Fibroblast of lung (primary cell): ENCODE measurements at regions not wholly inside any gene's neighbourhood (a gene's known extent, or its start where the extent isn't known, plus 50 kb on each side); places are given as distances from the start of the nearest gene placed in this dataset.

ENCODE experiments used
- DNase-seq, 2 donors: peaks; one replicate each; pipeline versions ENCODE4 v3.0.0 to v3.0.0-alpha.2; 2010; ENCODE audit warnings: low read depth in 2 of 2
- H2AFZ ChIP-seq: 2 replicates; pipeline ENCODE4 v1.5.1; 2012; ENCODE audit warnings: low read length, control low read depth, inconsistent platforms
- H3K27ac ChIP-seq: 2 replicates; pipeline ENCODE4 v1.5.1; 2011; ENCODE audit warnings: low read length, control low read depth; ENCODE audit not compliant: insufficient read depth
- H3K27me3 ChIP-seq: 2 replicates; pipeline ENCODE4 v1.5.1; 2011; ENCODE audit warnings: mild to moderate bottlenecking, low read length; ENCODE audit not compliant: control insufficient read depth, insufficient read depth
- H3K36me3 ChIP-seq: 2 replicates; pipeline ENCODE4 v1.5.1; 2011; ENCODE audit warnings: low read length; ENCODE audit not compliant: control insufficient read depth, insufficient read depth
- H3K4me1 ChIP-seq: 2 replicates; pipeline ENCODE4 v1.5.1; 2011; ENCODE audit warnings: low read length; ENCODE audit not compliant: control insufficient read depth, insufficient read depth; ENCODE audit errors: extremely low read depth
- H3K4me2 ChIP-seq: 2 replicates; pipeline ENCODE4 v1.5.1; 2011; ENCODE audit warnings: low read length, control low read depth; ENCODE audit not compliant: insufficient read depth; ENCODE audit errors: extremely low read depth
- H3K4me3 ChIP-seq, 4 experiments: fragments of 200-600 bp in 1 of 4; sonication (generic) in 1 of 4; replicated peaks in 1 of 4; 2 replicates each; pipeline ENCODE4 v1.5.1; 2011 to 2016; ENCODE audit warnings: low read length in 4 of 4, low read depth in 3 of 4, mild to moderate bottlenecking in 3 of 4, control low read depth in 2 of 4, inconsistent platforms in 1 of 4, mixed read lengths in 1 of 4; ENCODE audit not compliant: insufficient read depth in 1 of 4; ENCODE audit errors: control extremely low read depth in 1 of 4
- H3K79me2 ChIP-seq: 2 replicates; pipeline ENCODE4 v1.5.1; 2012; ENCODE audit warnings: mild to moderate bottlenecking, low read length, inconsistent platforms; ENCODE audit not compliant: control insufficient read depth, insufficient read depth
- H3K9ac ChIP-seq: 2 replicates; pipeline ENCODE4 v1.5.1; 2011; ENCODE audit warnings: mild to moderate bottlenecking, low read length, control low read depth; ENCODE audit not compliant: insufficient read depth
- H3K9me3 ChIP-seq: 2 replicates; pipeline ENCODE4 v1.5.1; 2012; ENCODE audit warnings: low read depth, low read length; ENCODE audit not compliant: control insufficient read depth, insufficient read depth
- H4K20me1 ChIP-seq: 2 replicates; pipeline ENCODE4 v1.5.1; 2011; ENCODE audit warnings: low read length; ENCODE audit not compliant: control insufficient read depth, insufficient read depth; ENCODE audit errors: extremely low read depth
- EZH2 ChIP-seq: IDR thresholded peaks from 2 replicates; pipeline ENCODE4 v1.5.1; 2012; ENCODE audit warnings: low read length, control low read depth, mild to moderate bottlenecking; ENCODE audit errors: missing control alignments
- TF ChIP-seq, protein P1 (sequence below), 2 donors: IDR thresholded peaks in 1 of 2; conservative IDR thresholded peaks in 1 of 2; 1 replicate in 1 of 2; 2 replicates in 1 of 2; pipeline ENCODE4 v1.5.1; 2011 to 2012; ENCODE audit warnings: low read length in 2 of 2, control low read depth in 1 of 2, inconsistent platforms in 1 of 2, low read depth in 1 of 2, mild to moderate bottlenecking in 1 of 2

DNA sequence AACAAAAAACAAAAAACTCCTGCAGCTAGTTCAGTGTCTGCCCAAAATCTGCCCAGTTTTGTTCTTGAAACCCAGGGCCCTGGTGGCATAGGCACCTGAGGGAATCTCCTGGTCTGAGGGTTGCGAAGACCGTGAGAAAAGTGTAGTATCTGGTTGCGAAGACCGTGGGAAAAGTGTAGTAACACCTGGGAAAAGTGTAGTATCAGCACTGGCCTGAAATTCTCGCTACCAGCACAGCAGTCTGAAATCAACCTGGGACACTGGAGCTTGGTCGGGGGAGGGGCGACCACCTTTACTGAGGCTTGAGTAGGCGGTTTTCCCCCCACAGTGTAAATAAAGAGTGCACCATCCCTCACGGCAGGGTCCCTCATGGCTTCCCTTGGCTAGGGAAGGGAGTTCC lies 82.5 kb upstream of the SP4 start:
- Histone ChIP-seq H3K4me2 (no peak overlapping the region), H3K27ac (no peak overlapping the region), H3K27me3 (no peaks in the 10 kb centered on the region), H3K9me3 (no peaks in the 10 kb centered on the region), H3K9ac (no peak overlapping the region), H3K4me1 (no peaks in the 10 kb centered on the region), H3K79me2 (no peaks in the 10 kb centered on the region), H3K36me3 (no peaks in the 10 kb centered on the region), H2AFZ (no peak overlapping the region), H4K20me1 (no peaks in the 10 kb centered on the region), H3K4me3 (no peak overlapping the region)
- TF ChIP-seq, protein P1, sequence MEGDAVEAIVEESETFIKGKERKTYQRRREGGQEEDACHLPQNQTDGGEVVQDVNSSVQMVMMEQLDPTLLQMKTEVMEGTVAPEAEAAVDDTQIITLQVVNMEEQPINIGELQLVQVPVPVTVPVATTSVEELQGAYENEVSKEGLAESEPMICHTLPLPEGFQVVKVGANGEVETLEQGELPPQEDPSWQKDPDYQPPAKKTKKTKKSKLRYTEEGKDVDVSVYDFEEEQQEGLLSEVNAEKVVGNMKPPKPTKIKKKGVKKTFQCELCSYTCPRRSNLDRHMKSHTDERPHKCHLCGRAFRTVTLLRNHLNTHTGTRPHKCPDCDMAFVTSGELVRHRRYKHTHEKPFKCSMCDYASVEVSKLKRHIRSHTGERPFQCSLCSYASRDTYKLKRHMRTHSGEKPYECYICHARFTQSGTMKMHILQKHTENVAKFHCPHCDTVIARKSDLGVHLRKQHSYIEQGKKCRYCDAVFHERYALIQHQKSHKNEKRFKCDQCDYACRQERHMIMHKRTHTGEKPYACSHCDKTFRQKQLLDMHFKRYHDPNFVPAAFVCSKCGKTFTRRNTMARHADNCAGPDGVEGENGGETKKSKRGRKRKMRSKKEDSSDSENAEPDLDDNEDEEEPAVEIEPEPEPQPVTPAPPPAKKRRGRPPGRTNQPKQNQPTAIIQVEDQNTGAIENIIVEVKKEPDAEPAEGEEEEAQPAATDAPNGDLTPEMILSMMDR (conservative IDR thresholded peaks at IDR 0.05 in 1 of 2, IDR thresholded peaks at IDR 0.05 in 1 of 2; ENCODE audit: low read depth in 1 of 2, low read length in 2 of 2) = no peak
- TF ChIP-seq EZH2 = no peak
- DNase-seq = no peak

DNA sequence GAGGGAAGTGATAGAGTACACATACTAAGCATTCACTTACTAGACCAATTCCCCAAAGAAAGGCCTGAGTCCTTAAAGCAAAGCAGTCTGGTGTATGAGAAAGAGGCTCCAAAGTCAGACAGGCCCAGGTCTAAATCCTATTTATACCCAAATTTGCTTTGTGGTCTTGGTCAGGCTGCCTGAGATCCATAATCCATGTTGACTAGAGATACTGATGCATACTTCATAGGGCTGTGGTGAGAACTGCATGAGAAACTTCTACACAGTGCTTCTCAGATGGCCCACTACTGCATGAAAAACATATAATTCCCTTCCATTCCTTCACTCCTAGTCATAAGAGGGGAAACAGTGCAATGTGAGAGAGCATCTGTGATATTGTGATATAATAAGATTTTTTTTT lies 81.6 kb upstream of the SP4 start:
- Histone ChIP-seq H3K36me3 (no peaks in the 10 kb centered on the region), H3K9me3 (no peaks in the 10 kb centered on the region), H4K20me1 (no peaks in the 10 kb centered on the region), H3K27me3 (no peaks in the 10 kb centered on the region), H3K9ac (no peak overlapping the region), H3K4me3 (no peak overlapping the region), H3K27ac (no peak overlapping the region), H2AFZ (no peak overlapping the region), H3K4me2 (no peak overlapping the region), H3K79me2 (no peaks in the 10 kb centered on the region), H3K4me1 (no peaks in the 10 kb centered on the region)
- DNase-seq = no peak
- no peak for TF ChIP-seq EZH2
- TF ChIP-seq, protein P1 (conservative IDR thresholded peaks at IDR 0.05 in 1 of 2, IDR thresholded peaks at IDR 0.05 in 1 of 2; ENCODE audit: low read depth in 1 of 2, low read length in 2 of 2) = no peak

DNA sequence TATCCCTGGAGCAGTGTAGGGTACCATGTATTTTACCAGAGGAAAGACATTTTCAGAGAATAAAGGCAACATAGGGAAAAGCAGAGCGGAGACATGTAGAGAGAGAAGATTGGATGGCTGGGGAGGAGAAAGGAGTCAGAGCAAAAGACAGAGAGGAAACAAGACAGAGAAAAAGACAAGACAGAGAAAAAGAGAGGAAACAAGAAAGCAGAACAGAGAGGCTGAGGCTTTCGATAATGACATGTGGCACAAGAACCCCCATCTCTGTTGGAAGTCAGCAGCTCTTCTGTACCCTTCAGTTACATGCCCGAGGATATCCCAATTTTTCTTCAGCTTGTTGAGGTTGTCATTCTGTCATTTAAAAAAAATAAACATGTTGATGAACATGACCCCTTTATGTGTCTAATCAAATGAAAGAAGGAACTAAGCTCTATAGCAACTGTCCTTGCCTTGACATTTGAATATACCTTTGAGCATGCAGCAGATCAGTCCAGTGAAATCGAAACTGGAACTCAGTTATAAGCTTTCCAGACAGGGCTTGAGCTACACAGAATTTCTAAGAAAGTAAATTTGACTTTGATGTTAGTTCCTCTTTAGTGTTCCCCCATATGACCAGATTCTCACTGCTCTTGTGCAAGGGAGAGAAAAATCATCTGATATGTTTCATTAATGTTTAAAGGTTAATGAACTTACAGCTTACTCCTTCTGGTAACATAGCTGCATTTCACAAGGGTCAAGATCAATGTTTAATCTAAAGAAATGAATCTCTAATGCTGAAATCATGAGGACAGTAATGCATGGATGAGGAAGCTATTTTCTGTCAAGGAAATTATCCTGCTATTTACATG lies 75.1 kb upstream of the SP4 start:
- no peaks in the 10 kb centered on the region for H4K20me1 ChIP-seq
- no peaks in the 10 kb centered on the region for H3K9me3 ChIP-seq
- TF ChIP-seq, protein P1 (conservative IDR thresholded peaks at IDR 0.05 in 1 of 2, IDR thresholded peaks at IDR 0.05 in 1 of 2; ENCODE audit: low read depth in 1 of 2, low read length in 2 of 2) = no peak
- TF ChIP-seq EZH2 = no peak
- no peaks in the 10 kb centered on the region for H3K27me3 ChIP-seq
- H3K79me2 ChIP-seq = no peaks in the 10 kb centered on the region
- H3K4me3 ChIP-seq = no peak overlapping the region
- H3K36me3 ChIP-seq = no peaks in the 10 kb centered on the region
- H3K9ac ChIP-seq = no peak overlapping the region
- H3K4me2 ChIP-seq = no peak overlapping the region
- no peak overlapping the region for H3K27ac ChIP-seq
- DNase-seq = no peak
- H3K4me1 ChIP-seq = no peaks in the 10 kb centered on the region
- H2AFZ ChIP-seq = no peak overlapping the region
